H4 (cell line): ENCODE measurements at regions not wholly inside any gene's neighbourhood (a gene's known extent, or its start where the extent isn't known, plus 50 kb on each side); places are given as distances from the start of the nearest gene placed in this dataset.
A peak's percentile ranks its signal among the peaks of the same experiment; 100 is the strongest.
"Not testable (repeated sequence)": the region's sequence is repeated elsewhere in the genome, so short reads cannot be mapped to it uniquely, and the experiment has no call there.

Experiments
- DNase-seq: peaks from one replicate; pipeline ENCODE4 v3.0.0-alpha.2; 2015; ENCODE audit warnings: low spot score

GRCh38 chr13:89474432-89474831 lies 1803.3 kb downstream of the SLITRK5 start:
- DNase-seq: no peak

GRCh38 chr13:89486065-89486464 lies 1814.9 kb downstream of the SLITRK5 start:
- DNase-seq: no peak

- DNase-seq: no peak
Observed at GRCh38 chr13:89486709-89487108, 1815.5 kb downstream of the SLITRK5 start.

- DNase-seq: peak; percentile 36
Observed at GRCh38 chr13:89490661-89491060, 1819.5 kb downstream of the SLITRK5 start.

- DNase-seq: no peak
Observed at GRCh38 chr13:89496478-89496877, 1825.3 kb downstream of the SLITRK5 start.

GRCh38 chr13:89497658-89498057 lies 1826.5 kb downstream of the SLITRK5 start:
- no peak for DNase-seq

- DNase-seq: no peak
Observed at GRCh38 chr13:89502286-89502685, 1831.1 kb downstream of the SLITRK5 start.

- DNase-seq: peak; percentile 56
Observed at GRCh38 chr13:89514534-89515312, 1832.8 kb upstream of the MIR17HG start.

GRCh38 chr13:89515948-89516347 lies 1831.5 kb upstream of the MIR17HG start:
- no peak for DNase-seq

GRCh38 chr13:89518289-89519077 lies 1829.0 kb upstream of the MIR17HG start:
- DNase-seq: no peak

- DNase-seq: no peak
Observed at GRCh38 chr13:89520468-89520867, 1827.0 kb upstream of the MIR17HG start.

- DNase-seq: not testable (repeated sequence)
Observed at GRCh38 chr13:89521672-89522071, 1825.8 kb upstream of the MIR17HG start.

GRCh38 chr13:89541091-89542030 lies 1806.1 kb upstream of the MIR17HG start:
- no peak for DNase-seq

GRCh38 chr13:89550938-89551337 lies 1796.5 kb upstream of the MIR17HG start:
- no peak for DNase-seq

GRCh38 chr13:89554801-89555200 lies 1792.7 kb upstream of the MIR17HG start:
- no peak for DNase-seq

- no peak for DNase-seq
Observed at GRCh38 chr13:89565476-89566100, 1781.9 kb upstream of the MIR17HG start.

- DNase-seq: no peak
Observed at GRCh38 chr13:89567025-89567424, 1780.5 kb upstream of the MIR17HG start.

GRCh38 chr13:89568276-89568675 lies 1779.2 kb upstream of the MIR17HG start:
- no peak for DNase-seq

- no peak for DNase-seq
Observed at GRCh38 chr13:89568746-89569145, 1778.7 kb upstream of the MIR17HG start.

- DNase-seq: no peak
Observed at GRCh38 chr13:89571676-89572075, 1775.8 kb upstream of the MIR17HG start.

GRCh38 chr13:89574077-89574476 lies 1773.4 kb upstream of the MIR17HG start:
- DNase-seq: no peak

- no peak for DNase-seq
Observed at GRCh38 chr13:89577301-89577700, 1770.2 kb upstream of the MIR17HG start.
